GM19238 (cell line): ENCODE measurements at regions not wholly inside any gene's neighbourhood (a gene's known extent, or its start where the extent isn't known, plus 50 kb on each side); places are given as distances from the start of the nearest gene placed in this dataset.

Source experiments
- DNase-seq: peaks from one replicate; pipeline ENCODE4 v3.0.0; 2011; ENCODE audit warnings: low spot score; ENCODE audit not compliant: insufficient read length

- DNase-seq = no peak
Observed at GRCh38 chr20:4601630-4602296, 84.5 kb upstream of the PRNP start.

- no peak for DNase-seq
Observed at GRCh38 chr20:4600308-4601014, 85.8 kb upstream of the PRNP start.

- DNase-seq = no peak
Observed at GRCh38 chr20:4597215-4597614, 89.0 kb upstream of the PRNP start.

- DNase-seq = no peak
Observed at GRCh38 chr20:4593149-4593525, 93.1 kb upstream of the PRNP start.

- peak; percentile 57 for DNase-seq
Observed at GRCh38 chr20:4592316-4593148, 93.7 kb upstream of the PRNP start.

- no peak for DNase-seq
Observed at GRCh38 chr20:4591975-4592315, 94.3 kb upstream of the PRNP start.

GRCh38 chr20:4585758-4586157 lies 100.5 kb upstream of the PRNP start:
- no peak for DNase-seq

GRCh38 chr20:4585104-4585753 lies 101.0 kb upstream of the PRNP start:
- no peak for DNase-seq

GRCh38 chr20:4584510-4584909 lies 101.7 kb upstream of the PRNP start:
- no peak for DNase-seq

- DNase-seq = no peak
Observed at GRCh38 chr20:4581838-4582237, 104.4 kb upstream of the PRNP start.

- no peak for DNase-seq
Observed at GRCh38 chr20:4578375-4578774, 107.9 kb upstream of the PRNP start.

- DNase-seq = no peak
Observed at GRCh38 chr20:4574356-4574690, 111.9 kb upstream of the PRNP start.

- DNase-seq = no peak
Observed at GRCh38 chr20:4573564-4574355, 112.5 kb upstream of the PRNP start.

- no peak for DNase-seq
Observed at GRCh38 chr20:4571759-4572531, 114.3 kb upstream of the PRNP start.

- DNase-seq = no peak
Observed at GRCh38 chr20:4569865-4570264, 116.4 kb upstream of the PRNP start.

GRCh38 chr20:4569092-4569491 lies 117.2 kb upstream of the PRNP start:
- no peak for DNase-seq

- DNase-seq = no peak
Observed at GRCh38 chr20:4568361-4568959, 117.8 kb upstream of the PRNP start.

- no peak for DNase-seq
Observed at GRCh38 chr20:4567170-4567569, 119.1 kb upstream of the PRNP start.

GRCh38 chr20:4563534-4563933 lies 122.7 kb upstream of the PRNP start:
- DNase-seq = no peak

- DNase-seq = no peak
Observed at GRCh38 chr20:4563031-4563430, 123.2 kb upstream of the PRNP start.
